ENCODE measurements at regions not wholly inside any gene's neighbourhood (a gene's known extent, or its start where the extent isn't known, plus 50 kb on each side); places are given as distances from the start of the nearest gene placed in this dataset.
A peak's percentile ranks its signal among the peaks of the same experiment; 100 is the strongest.

DNA sequence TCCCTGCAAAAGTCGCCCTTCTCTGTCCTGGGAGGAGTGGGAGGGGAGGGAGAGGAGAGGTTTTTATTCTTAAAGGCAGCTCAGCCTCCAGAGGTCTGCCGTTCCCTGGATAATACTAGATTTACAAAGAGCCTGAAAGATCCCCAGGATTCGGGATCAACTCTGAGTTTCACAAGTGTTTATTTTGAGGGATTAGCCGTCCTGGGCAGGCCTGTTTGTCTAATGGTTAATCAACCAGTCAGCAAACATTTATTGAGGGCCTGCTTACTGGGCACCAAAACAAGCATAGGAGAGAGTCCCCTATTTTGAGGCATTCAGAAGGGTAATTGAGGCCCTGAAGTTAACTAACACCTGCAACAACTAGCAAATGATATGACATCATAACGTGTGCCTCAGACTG, 152.6 kb upstream of the SLC1A4 start (continued):
- TF ChIP-seq ISX (CRISPR knock-in tag; conservative IDR thresholded peaks at IDR 0.05) (no peak), RFXANK (CRISPR knock-in tag; IDR thresholded peaks at IDR 0.05) (no peak), ZBTB20 (CRISPR knock-in tag; IDR thresholded peaks at IDR 0.05; ENCODE audit: borderline replicate concordance, low read depth) (no peak), ZNF703 (CRISPR knock-in tag; IDR thresholded peaks at IDR 0.05; ENCODE audit: borderline replicate concordance) (no peak), HMG20A (CRISPR knock-in tag; IDR thresholded peaks at IDR 0.05; ENCODE audit: borderline replicate concordance) (0 out of 2 replicates have a peak, but pooled peaks have one; percentile 34), ZFP62 (CRISPR knock-in tag; IDR thresholded peaks at IDR 0.05) (no peak), ATAD3A (CRISPR knock-in tag; IDR thresholded peaks at IDR 0.05) (no peak), ZNF749 (CRISPR knock-in tag; IDR thresholded peaks at IDR 0.05; ENCODE audit: borderline replicate concordance) (no peak), TEAD2 (CRISPR knock-in tag; IDR thresholded peaks at IDR 0.05) (no peak), ZFP36L1 (CRISPR knock-in tag; IDR thresholded peaks at IDR 0.05) (no peak), ZNF180 (CRISPR knock-in tag; IDR thresholded peaks at IDR 0.05; ENCODE audit: borderline replicate concordance, low read depth) (no peak), ZNF570 (CRISPR knock-in tag; IDR thresholded peaks at IDR 0.05; ENCODE audit: borderline replicate concordance) (no peak), KLF9 (CRISPR knock-in tag; IDR thresholded peaks at IDR 0.05; ENCODE audit: low read depth) (no peak), HES4 (CRISPR knock-in tag; IDR thresholded peaks at IDR 0.05; ENCODE audit: borderline replicate concordance) (no peak), ZFP37 (CRISPR knock-in tag; IDR thresholded peaks at IDR 0.05; ENCODE audit: borderline replicate concordance) (no peak), SIN3B (IDR thresholded peaks at IDR 0.05; ENCODE audit: low read length) (no peak), ZNF614 (CRISPR knock-in tag; IDR thresholded peaks at IDR 0.05; ENCODE audit: borderline replicate concordance) (no peak)
- TF ChIP-seq, protein P1, sequence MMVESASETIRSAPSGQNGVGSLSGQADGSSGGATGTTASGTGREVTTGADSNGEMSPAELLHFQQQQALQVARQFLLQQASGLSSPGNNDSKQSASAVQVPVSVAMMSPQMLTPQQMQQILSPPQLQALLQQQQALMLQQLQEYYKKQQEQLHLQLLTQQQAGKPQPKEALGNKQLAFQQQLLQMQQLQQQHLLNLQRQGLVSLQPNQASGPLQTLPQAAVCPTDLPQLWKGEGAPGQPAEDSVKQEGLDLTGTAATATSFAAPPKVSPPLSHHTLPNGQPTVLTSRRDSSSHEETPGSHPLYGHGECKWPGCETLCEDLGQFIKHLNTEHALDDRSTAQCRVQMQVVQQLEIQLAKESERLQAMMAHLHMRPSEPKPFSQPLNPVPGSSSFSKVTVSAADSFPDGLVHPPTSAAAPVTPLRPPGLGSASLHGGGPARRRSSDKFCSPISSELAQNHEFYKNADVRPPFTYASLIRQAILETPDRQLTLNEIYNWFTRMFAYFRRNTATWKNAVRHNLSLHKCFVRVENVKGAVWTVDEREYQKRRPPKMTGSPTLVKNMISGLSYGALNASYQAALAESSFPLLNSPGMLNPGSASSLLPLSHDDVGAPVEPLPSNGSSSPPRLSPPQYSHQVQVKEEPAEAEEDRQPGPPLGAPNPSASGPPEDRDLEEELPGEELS (CRISPR knock-in tag; IDR thresholded peaks at IDR 0.05) = peak; percentile 68
- TF ChIP-seq, protein P2, sequence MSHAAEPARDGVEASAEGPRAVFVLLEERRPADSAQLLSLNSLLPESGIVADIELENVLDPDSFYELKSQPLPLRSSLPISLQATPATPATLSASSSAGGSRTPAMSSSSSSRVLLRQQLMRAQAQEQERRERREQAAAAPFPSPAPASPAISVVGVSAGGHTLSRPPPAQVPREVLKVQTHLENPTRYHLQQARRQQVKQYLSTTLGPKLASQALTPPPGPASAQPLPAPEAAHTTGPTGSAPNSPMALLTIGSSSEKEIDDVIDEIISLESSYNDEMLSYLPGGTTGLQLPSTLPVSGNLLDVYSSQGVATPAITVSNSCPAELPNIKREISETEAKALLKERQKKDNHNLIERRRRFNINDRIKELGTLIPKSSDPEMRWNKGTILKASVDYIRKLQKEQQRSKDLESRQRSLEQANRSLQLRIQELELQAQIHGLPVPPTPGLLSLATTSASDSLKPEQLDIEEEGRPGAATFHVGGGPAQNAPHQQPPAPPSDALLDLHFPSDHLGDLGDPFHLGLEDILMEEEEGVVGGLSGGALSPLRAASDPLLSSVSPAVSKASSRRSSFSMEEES (CRISPR knock-in tag; IDR thresholded peaks at IDR 0.05) = no peak
- TF ChIP-seq, protein P3, sequence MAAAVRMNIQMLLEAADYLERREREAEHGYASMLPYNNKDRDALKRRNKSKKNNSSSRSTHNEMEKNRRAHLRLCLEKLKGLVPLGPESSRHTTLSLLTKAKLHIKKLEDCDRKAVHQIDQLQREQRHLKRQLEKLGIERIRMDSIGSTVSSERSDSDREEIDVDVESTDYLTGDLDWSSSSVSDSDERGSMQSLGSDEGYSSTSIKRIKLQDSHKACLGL (CRISPR knock-in tag; IDR thresholded peaks at IDR 0.05) = no peak

All from HepG2 (cell line).